K562 (cell line): ENCODE measurements at regions not wholly inside any gene's neighbourhood (a gene's known extent, or its start where the extent isn't known, plus 50 kb on each side); places are given as distances from the start of the nearest gene placed in this dataset.

Experiments used
- CHCHD3 ChIP-seq: fragments of 250-450 bp; sonication (Bioruptor Pico); IDR thresholded peaks from 2 replicates; pipeline ENCODE4 v2.1.2; 2022; ENCODE audit warnings: mild to moderate bottlenecking
- FIP1L1 ChIP-seq: fragments of 200-400 bp; formaldehyde crosslinking; IDR thresholded peaks from 2 replicates; pipeline ENCODE4 v1.6.1; 2018; ENCODE audit warnings: mild to moderate bottlenecking, low read depth, low read length; ENCODE audit not compliant: poor library complexity, severe bottlenecking
- NFIX ChIP-seq: fragments of 250-450 bp; sonication (Bioruptor Pico); IDR thresholded peaks from 2 replicates; pipeline ENCODE4 v1.4.0; 2020; ENCODE audit warnings: low read depth, mild to moderate bottlenecking, moderate library complexity
- TCFL5 ChIP-seq: fragments of 250-450 bp; sonication (Bioruptor Pico); conservative IDR thresholded peaks from 2 replicates; pipeline ENCODE4 v1.6.1; 2021; ENCODE audit warnings: mild to moderate bottlenecking, moderate library complexity, matching md5 sums
- ZBTB8A ChIP-seq: fragments of 450-650 bp; IDR thresholded peaks from 2 replicates; pipeline ENCODE4 v1.6.1; 2018; ENCODE audit warnings: mild to moderate bottlenecking, moderate library complexity; ENCODE audit not compliant: partially characterized antibody
- ZNF165 ChIP-seq: fragments of 250-450 bp; sonication (Bioruptor Pico); IDR thresholded peaks from 2 replicates; pipeline ENCODE4 v1.4.0; 2020; ENCODE audit warnings: borderline replicate concordance
- ZNF197 ChIP-seq: fragments of 200-800 bp; sonication (Bioruptor generic); IDR thresholded peaks from 2 replicates; pipeline ENCODE4 v1.6.1; 2016; ENCODE audit warnings: low read depth, missing genetic modification characterization, missing compliant biosample characterization
- ZNF699 ChIP-seq: fragments of 250-450 bp; sonication (Bioruptor Pico); IDR thresholded peaks from 2 replicates; pipeline ENCODE4 v1.8.0; 2021; ENCODE audit warnings: mild to moderate bottlenecking, moderate library complexity; ENCODE audit not compliant: insufficient replicate concordance
- TF ChIP-seq, protein P1 (sequence below): IDR thresholded peaks from 2 replicates; pipeline ENCODE4 v1.6.1; 2011; ENCODE audit not compliant: insufficient read length; ENCODE audit errors: extremely low read depth
- TF ChIP-seq, protein P2 (sequence below): fragments of 250-450 bp; sonication (Bioruptor Pico); IDR thresholded peaks from 2 replicates; pipeline ENCODE4 v1.8.0; 2022; ENCODE audit warnings: inconsistent platforms, mild to moderate bottlenecking, moderate library complexity, borderline replicate concordance
- TF ChIP-seq, protein P3 (sequence below): fragments of 450-650 bp; IDR thresholded peaks from 2 replicates; pipeline ENCODE4 v1.6.1; 2016; ENCODE audit warnings: borderline replicate concordance

DNA sequence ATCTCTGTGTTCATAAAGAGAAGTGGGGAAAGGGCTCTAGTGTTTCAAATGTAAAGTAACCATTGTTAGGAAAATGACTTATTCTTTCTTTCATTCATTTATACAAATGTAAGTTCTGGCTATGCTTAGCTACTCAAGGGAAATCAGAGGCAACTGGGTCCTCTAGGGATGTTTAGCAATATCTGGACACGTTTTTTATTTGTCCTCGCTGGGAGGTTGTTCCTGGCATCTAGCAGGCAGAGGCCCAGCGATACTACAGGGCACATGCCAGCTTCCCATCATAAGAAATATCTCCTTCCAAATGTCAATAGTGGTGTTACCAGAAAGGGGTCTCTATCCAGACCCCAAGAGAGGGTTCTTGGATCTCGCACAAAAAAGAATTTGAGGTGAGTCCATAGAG is 150.0 kb downstream of the VCX3A start (continued):
- TF ChIP-seq CHCHD3 (no peak), FIP1L1 (no peak), NFIX (CRISPR knock-in tag) (no peak), ZNF699 (CRISPR knock-in tag) (no peak), TCFL5 (CRISPR knock-in tag) (no peak), ZBTB8A (no peak), ZNF165 (CRISPR knock-in tag) (no peak), ZNF197 (CRISPR knock-in tag) (no peak)
- TF ChIP-seq, protein P1, sequence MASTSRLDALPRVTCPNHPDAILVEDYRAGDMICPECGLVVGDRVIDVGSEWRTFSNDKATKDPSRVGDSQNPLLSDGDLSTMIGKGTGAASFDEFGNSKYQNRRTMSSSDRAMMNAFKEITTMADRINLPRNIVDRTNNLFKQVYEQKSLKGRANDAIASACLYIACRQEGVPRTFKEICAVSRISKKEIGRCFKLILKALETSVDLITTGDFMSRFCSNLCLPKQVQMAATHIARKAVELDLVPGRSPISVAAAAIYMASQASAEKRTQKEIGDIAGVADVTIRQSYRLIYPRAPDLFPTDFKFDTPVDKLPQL, result no peak
- TF ChIP-seq, protein P2, sequence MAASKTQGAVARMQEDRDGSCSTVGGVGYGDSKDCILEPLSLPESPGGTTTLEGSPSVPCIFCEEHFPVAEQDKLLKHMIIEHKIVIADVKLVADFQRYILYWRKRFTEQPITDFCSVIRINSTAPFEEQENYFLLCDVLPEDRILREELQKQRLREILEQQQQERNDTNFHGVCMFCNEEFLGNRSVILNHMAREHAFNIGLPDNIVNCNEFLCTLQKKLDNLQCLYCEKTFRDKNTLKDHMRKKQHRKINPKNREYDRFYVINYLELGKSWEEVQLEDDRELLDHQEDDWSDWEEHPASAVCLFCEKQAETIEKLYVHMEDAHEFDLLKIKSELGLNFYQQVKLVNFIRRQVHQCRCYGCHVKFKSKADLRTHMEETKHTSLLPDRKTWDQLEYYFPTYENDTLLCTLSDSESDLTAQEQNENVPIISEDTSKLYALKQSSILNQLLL (CRISPR knock-in tag), result no peak
- TF ChIP-seq, protein P3, sequence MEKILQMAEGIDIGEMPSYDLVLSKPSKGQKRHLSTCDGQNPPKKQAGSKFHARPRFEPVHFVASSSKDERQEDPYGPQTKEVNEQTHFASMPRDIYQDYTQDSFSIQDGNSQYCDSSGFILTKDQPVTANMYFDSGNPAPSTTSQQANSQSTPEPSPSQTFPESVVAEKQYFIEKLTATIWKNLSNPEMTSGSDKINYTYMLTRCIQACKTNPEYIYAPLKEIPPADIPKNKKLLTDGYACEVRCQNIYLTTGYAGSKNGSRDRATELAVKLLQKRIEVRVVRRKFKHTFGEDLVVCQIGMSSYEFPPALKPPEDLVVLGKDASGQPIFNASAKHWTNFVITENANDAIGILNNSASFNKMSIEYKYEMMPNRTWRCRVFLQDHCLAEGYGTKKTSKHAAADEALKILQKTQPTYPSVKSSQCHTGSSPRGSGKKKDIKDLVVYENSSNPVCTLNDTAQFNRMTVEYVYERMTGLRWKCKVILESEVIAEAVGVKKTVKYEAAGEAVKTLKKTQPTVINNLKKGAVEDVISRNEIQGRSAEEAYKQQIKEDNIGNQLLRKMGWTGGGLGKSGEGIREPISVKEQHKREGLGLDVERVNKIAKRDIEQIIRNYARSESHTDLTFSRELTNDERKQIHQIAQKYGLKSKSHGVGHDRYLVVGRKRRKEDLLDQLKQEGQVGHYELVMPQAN, result no peak
- TF ChIP-seq, all 486 proteins: peak for 0
